ENCODE measurements at regions not wholly inside any gene's neighbourhood (a gene's known extent, or its start where the extent isn't known, plus 50 kb on each side); places are given as distances from the start of the nearest gene placed in this dataset.
"Not testable (repeated sequence)": the region's sequence is repeated elsewhere in the genome, so short reads cannot be mapped to it uniquely, and the experiment has no call there.

DNA sequence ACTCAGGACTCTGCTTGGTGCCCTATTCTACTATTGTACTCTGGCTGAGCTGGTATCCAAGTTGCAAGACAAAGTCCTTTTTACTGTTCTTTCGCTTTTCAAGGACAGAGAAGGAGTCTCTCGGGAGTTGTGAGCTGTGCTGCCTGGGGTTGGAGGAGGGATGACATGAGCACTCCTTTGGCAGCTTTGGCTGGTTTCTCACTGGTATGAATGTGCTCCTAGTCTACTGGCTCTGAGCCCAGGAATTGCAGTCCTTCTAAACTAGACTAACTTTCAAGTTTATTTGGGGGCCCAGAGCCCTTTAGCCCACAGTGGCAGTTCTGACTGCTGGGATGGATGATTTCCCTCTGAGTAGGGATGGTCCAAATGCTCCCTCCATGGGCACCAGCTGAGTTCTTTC, 997.1 kb downstream of the RAB28 start:
- H3K4me1 ChIP-seq (ENCODE audit: insufficient read depth, poor library complexity, severe bottlenecking) = no peaks in the 10 kb centered on the region
- ATAC-seq (ENCODE audit: low read depth) (no peak), DNase-seq (ENCODE audit: low spot score) (no peak)
- H3K9me3 ChIP-seq (ENCODE audit: severe bottlenecking) = no peaks in the 10 kb centered on the region
- no peaks in the 10 kb centered on the region for H3K36me3 ChIP-seq (ENCODE audit: low read depth)
- H3K27me3 ChIP-seq (ENCODE audit: insufficient read depth, poor library complexity, severe bottlenecking) = no peaks in the 10 kb centered on the region
- H3K27ac ChIP-seq (ENCODE audit: poor library complexity, severe bottlenecking) = no peak overlapping the region
- no peak overlapping the region for H3K4me3 ChIP-seq (ENCODE audit: severe bottlenecking)
- no peak for TF ChIP-seq CTCF (IDR thresholded peaks at IDR 0.05; ENCODE audit: poor library complexity, severe bottlenecking)

GRCh38 chr4:12472087-12472486, 1012.1 kb downstream of the RAB28 start:
- H3K27me3 ChIP-seq (ENCODE audit: insufficient read depth, poor library complexity, severe bottlenecking) = no peaks in the 10 kb centered on the region

GRCh38 chr4:12471193-12471592, 1012.9 kb downstream of the RAB28 start:
- Histone ChIP-seq H3K27ac (ENCODE audit: poor library complexity, severe bottlenecking) (no peak overlapping the region), H3K27me3 (ENCODE audit: insufficient read depth, poor library complexity, severe bottlenecking) (no peaks in the 10 kb centered on the region), H3K9me3 (ENCODE audit: severe bottlenecking) (no peaks in the 10 kb centered on the region), H3K36me3 (ENCODE audit: low read depth) (no peaks in the 10 kb centered on the region), H3K4me3 (ENCODE audit: severe bottlenecking) (no peak overlapping the region), H3K4me1 (ENCODE audit: insufficient read depth, poor library complexity, severe bottlenecking) (no peaks in the 10 kb centered on the region)
- no peak for ATAC-seq (ENCODE audit: low read depth)
- TF ChIP-seq CTCF (IDR thresholded peaks at IDR 0.05; ENCODE audit: poor library complexity, severe bottlenecking) = no peak
- no peak for DNase-seq (ENCODE audit: low spot score)

More at GRCh38 chr4:12472087-12472486, 1012.1 kb downstream of the RAB28 start:
- DNase-seq (ENCODE audit: low spot score) (no peak), ATAC-seq (ENCODE audit: low read depth) (no peak)
- Histone ChIP-seq H3K27ac (ENCODE audit: poor library complexity, severe bottlenecking) (no peak overlapping the region), H3K4me3 (ENCODE audit: severe bottlenecking) (no peak overlapping the region), H3K4me1 (ENCODE audit: insufficient read depth, poor library complexity, severe bottlenecking) (no peaks in the 10 kb centered on the region), H3K9me3 (ENCODE audit: severe bottlenecking) (no peaks in the 10 kb centered on the region), H3K36me3 (ENCODE audit: low read depth) (no peaks in the 10 kb centered on the region)
- no peak for TF ChIP-seq CTCF (IDR thresholded peaks at IDR 0.05; ENCODE audit: poor library complexity, severe bottlenecking)

- not testable (repeated sequence) for H3K4me3 ChIP-seq (ENCODE audit: severe bottlenecking)
Observed at GRCh38 chr4:12461576-12461975, 1022.6 kb downstream of the RAB28 start.

DNA sequence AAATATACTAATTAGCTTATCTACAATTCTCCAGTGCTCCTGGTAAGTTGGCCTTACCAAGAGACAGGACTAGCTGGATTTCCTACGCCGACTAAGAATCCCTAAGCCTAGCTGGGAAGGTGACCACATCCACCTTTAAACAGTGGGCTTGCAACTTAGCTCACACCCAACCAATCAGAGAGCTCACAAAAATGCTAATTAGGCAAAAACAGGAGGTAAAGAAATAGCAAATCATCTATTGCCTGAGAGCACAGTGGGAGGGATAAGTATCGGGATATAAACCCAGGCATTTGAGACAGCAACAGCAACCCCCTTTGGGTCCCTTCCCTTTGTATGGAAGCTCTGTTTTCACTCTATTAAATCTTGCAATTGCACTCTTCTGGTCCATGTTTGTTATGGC, 1025.0 kb downstream of the RAB28 start:
- DNase-seq (ENCODE audit: low spot score) = no peak
- no peak for TF ChIP-seq CTCF (IDR thresholded peaks at IDR 0.05; ENCODE audit: poor library complexity, severe bottlenecking)
- Histone ChIP-seq H3K4me3 (ENCODE audit: severe bottlenecking) (no peak overlapping the region), H3K36me3 (ENCODE audit: low read depth) (no peaks in the 10 kb centered on the region), H3K4me1 (ENCODE audit: insufficient read depth, poor library complexity, severe bottlenecking) (no peaks in the 10 kb centered on the region), H3K9me3 (ENCODE audit: severe bottlenecking) (no peaks in the 10 kb centered on the region), H3K27ac (ENCODE audit: poor library complexity, severe bottlenecking) (no peak overlapping the region), H3K27me3 (ENCODE audit: insufficient read depth, poor library complexity, severe bottlenecking) (no peaks in the 10 kb centered on the region)
- ATAC-seq (ENCODE audit: low read depth) = no peak

More at GRCh38 chr4:12461576-12461975, 1022.6 kb downstream of the RAB28 start:
- not testable (repeated sequence) for H3K4me1 ChIP-seq (ENCODE audit: insufficient read depth, poor library complexity, severe bottlenecking); H3K27ac ChIP-seq (ENCODE audit: poor library complexity, severe bottlenecking); H3K27me3 ChIP-seq (ENCODE audit: insufficient read depth, poor library complexity, severe bottlenecking); DNase-seq (ENCODE audit: low spot score); H3K36me3 ChIP-seq (ENCODE audit: low read depth); ATAC-seq (ENCODE audit: low read depth); H3K9me3 ChIP-seq (ENCODE audit: severe bottlenecking)

All from RWPE2 (cell line).